ENCODE measurements at regions not wholly inside any gene's neighbourhood (a gene's known extent, or its start where the extent isn't known, plus 50 kb on each side); places are given as distances from the start of the nearest gene placed in this dataset.

- ATAC-seq (no peak), DNase-seq (ENCODE audit: low spot score) (no peak)
- H3K4me1 Mint-ChIP-seq, result peaks cover 3% of the 10 kb centered on the region; the same call in 1 of the 2 replicates
- TF ChIP-seq STAT6 (CRISPR knock-in tag; conservative IDR thresholded peaks at IDR 0.05; ENCODE audit: low read depth) (no peak), OVOL2 (CRISPR knock-in tag; IDR thresholded peaks at IDR 0.05; ENCODE audit: borderline replicate concordance) (no peak), ZNF232 (CRISPR knock-in tag; IDR thresholded peaks at IDR 0.05) (no peak), ATF2 (CRISPR knock-in tag; IDR thresholded peaks at IDR 0.05; ENCODE audit: borderline replicate concordance, low read depth) (no peak), ZBTB21 (CRISPR knock-in tag; IDR thresholded peaks at IDR 0.05; ENCODE audit: borderline replicate concordance) (no peak), FOXK1 (CRISPR knock-in tag; IDR thresholded peaks at IDR 0.05) (no peak), NR1H2 (CRISPR knock-in tag; IDR thresholded peaks at IDR 0.05) (no peak), NFE2L1 (CRISPR knock-in tag; IDR thresholded peaks at IDR 0.05) (no peak)
- H3K9me3 Mint-ChIP-seq, result peaks cover 4% of the 10 kb centered on the region
- no peak overlapping the region for H3K4me3 Mint-ChIP-seq
- ChIA-PET POLR2A (no interaction called here), CTCF (no interaction called here)
- H3K36me3 Mint-ChIP-seq, result no peaks in the 10 kb centered on the region
- no peak overlapping the region for H3K27ac Mint-ChIP-seq
- H3K27me3 Mint-ChIP-seq (ENCODE audit: low read depth), result no peaks in the 10 kb centered on the region
These were observed 1071.9 kb upstream of the CDH10 start for GRCh38 chr5:25716680-25717079.

- CTCF ChIA-PET, result no interaction called here
- Mint-ChIP-seq H3K4me3 (no peak overlapping the region), H3K4me1 (peaks cover 3% of the 10 kb centered on the region; the same call in 1 of the 2 replicates), H3K9me3 (no peaks in the 10 kb centered on the region), H3K36me3 (no peaks in the 10 kb centered on the region), H3K27ac (no peak overlapping the region), H3K27me3 (ENCODE audit: low read depth) (peaks cover 4% of the 10 kb centered on the region; the same call in 1 of the 2 replicates)
- no peak for TF ChIP-seq ZNF425 (CRISPR knock-in tag; conservative IDR thresholded peaks at IDR 0.05)
- no peak for TF ChIP-seq ZNF232 (CRISPR knock-in tag; IDR thresholded peaks at IDR 0.05)
- no peak for TF ChIP-seq FOXP1 (CRISPR knock-in tag; IDR thresholded peaks at IDR 0.05; ENCODE audit: borderline replicate concordance)
- no peak for TF ChIP-seq HMGXB4 (CRISPR knock-in tag; IDR thresholded peaks at IDR 0.05)
- no peak for TF ChIP-seq IRF2 (CRISPR knock-in tag; IDR thresholded peaks at IDR 0.05; ENCODE audit: borderline replicate concordance, low read depth)
- TF ChIP-seq JAZF1 (CRISPR knock-in tag; IDR thresholded peaks at IDR 0.05), result no peak
- TF ChIP-seq NR2C2 (CRISPR knock-in tag; IDR thresholded peaks at IDR 0.05), result no peak
- TF ChIP-seq ZSCAN18 (CRISPR knock-in tag; IDR thresholded peaks at IDR 0.05), result no peak
- TF ChIP-seq NFYB (CRISPR knock-in tag; conservative IDR thresholded peaks at IDR 0.05; ENCODE audit: low read depth), result no peak
- no peak for TF ChIP-seq GABPB1 (CRISPR knock-in tag; IDR thresholded peaks at IDR 0.05)
- no peak for TF ChIP-seq ERG (CRISPR knock-in tag; IDR thresholded peaks at IDR 0.05)
- ATAC-seq (peak; percentile 92), DNase-seq (ENCODE audit: low spot score) (peak; percentile 15)
- POLR2A ChIA-PET, result no interaction called here
These were observed 1068.5 kb upstream of the CDH10 start for GRCh38 chr5:25713259-25713658.

Data from WTC11 (cell line).